ENCODE measurements at regions not wholly inside any gene's neighbourhood (a gene's known extent, or its start where the extent isn't known, plus 50 kb on each side); places are given as distances from the start of the nearest gene placed in this dataset.
"Not testable (repeated sequence)": the region's sequence is repeated elsewhere in the genome, so short reads cannot be mapped to it uniquely, and the experiment has no call there.

GRCh38 chr20:47870475-47870874 is 85.2 kb upstream of the SULF2 start:
- no peak for DNase-seq

GRCh38 chr20:47868744-47869143 is 83.5 kb upstream of the SULF2 start:
- DNase-seq, result no peak

GRCh38 chr20:47868236-47868635 is 83.0 kb upstream of the SULF2 start:
- DNase-seq, result no peak

DNA sequence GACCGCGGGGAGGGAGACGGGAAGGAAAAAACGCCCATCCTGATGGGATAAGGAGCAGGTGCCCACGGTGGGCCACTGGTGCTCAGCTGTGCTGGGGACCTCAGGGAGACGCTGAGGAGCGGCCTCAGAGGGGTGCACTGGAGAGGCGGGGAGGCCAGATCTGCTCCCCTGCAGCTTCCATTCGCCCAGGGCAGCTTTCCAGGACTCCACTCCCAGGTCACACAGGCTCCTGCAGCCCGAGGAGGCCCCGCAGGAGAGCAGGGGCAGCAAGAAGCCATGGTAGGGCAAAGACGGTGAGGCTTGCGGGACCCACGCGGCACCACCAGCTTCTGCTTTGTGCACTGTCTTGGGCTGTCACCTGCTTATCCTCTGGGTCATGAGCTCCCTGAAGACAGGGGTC is 82.5 kb upstream of the SULF2 start:
- DNase-seq, result no peak

DNA sequence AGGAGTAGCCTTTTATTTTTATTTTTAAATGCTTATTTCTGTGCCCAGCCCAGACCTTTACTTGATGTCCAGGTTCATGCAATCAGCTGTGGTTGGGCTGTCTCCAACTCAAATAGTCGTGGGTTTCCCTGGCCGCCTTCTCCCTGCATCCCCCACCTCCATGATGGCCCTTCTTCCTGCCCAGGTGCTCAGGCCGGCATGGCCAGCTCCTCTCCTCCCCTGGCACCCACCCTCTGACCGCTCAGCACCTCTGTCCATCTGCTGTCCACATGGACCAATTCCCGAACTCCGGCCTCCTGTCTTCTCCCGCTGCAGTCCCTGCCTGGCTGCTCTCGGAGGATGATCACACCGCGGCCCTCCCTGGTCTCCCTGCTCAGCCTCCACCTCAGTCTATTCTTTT is 81.2 kb upstream of the SULF2 start:
- DNase-seq, result no peak

DNA sequence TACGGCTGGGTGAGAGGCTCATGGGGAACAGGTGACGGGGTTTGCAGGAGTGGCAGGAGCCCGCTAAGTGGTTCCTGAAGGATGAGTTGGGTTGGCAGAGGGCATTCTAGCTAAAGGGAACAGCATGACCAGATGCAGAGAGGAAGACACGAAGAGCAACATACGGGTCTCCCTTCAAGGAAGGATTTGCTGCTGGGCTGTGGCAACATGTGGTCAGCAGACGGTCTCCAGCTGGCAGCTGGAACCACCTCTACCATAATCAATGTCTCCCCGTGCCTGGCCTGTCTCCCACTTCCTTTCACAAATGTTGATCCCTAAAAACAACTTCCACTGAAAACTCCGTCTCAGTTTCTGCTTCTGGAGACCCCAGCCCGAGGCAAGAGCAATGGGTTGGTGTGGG is 80.6 kb upstream of the SULF2 start:
- no peak for DNase-seq

GRCh38 chr20:47865451-47865850 is 80.2 kb upstream of the SULF2 start:
- DNase-seq, result no peak

DNA sequence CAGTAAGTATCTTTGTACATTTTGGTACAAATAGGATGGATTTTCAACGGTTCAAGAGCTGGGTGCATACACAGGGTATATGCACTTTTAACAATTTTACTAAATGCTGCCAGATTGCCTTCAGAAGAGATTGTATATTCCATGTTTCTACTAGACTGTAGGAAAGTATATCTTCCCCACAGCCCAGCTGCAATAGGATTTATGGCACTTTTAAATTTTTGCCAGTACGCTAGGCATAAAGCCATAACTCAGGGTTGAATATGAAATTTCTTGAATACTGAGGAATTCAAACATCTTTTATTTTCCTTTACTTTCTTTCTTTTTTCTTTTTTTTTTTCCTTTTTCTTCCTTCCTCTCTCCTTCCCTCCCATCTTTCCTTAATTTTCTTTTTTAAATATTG is 78.7 kb upstream of the SULF2 start:
- no peak for DNase-seq

DNA sequence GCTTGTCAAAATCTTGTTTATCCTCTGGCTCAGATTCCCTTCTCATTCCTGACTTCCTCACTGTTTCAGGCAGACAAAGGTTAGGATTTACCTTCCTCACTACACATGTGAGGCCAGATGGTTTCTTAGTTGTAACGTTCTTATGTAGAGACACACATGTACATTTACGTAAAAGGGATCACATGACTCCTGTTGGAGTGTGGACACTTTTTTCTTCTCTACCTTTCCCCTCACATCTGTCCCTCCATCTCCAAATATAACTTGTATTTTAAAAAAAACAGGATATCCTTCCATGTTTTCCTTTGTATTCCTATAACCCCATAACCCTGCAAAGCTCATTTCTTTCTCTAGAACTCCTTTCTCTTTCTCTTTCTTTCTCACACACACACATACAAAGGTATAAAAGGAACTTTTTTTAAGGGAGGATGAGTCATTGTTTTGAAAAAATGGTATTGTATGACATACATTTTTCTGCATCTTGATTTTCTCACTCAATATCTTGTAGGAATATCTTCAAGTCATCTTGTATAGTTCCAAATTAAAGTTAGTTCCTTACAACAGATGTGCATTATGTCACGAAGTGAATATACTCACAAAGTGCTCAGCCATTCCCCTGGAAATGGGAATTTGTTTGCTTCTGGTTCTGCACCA is 78.2 kb upstream of the SULF2 start:
- no peak for DNase-seq

- no peak for DNase-seq
Measured at GRCh38 chr20:47862574-47863240, 77.4 kb upstream of the SULF2 start.

DNA sequence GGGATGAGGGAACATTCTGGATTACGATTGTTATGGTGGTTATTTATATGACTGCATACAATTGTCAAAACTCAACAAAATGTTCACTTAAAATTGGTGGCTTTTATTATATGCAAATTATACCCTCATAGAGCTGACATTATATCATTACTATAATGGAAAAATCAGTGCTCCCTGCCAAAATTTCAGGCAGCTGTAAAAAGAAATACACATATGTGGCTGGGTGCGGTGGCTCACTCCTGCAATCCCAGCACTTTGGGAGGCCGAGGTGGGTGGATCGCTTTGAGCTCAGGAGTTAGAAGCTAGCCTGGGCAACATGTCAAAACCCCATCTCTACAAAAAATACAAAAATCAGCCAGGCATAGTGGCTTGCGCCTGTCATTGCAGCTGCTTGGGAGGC is 75.8 kb upstream of the SULF2 start:
- DNase-seq, result no peak

GRCh38 chr20:47860049-47860830 is 75.0 kb upstream of the SULF2 start:
- no peak for DNase-seq

DNA sequence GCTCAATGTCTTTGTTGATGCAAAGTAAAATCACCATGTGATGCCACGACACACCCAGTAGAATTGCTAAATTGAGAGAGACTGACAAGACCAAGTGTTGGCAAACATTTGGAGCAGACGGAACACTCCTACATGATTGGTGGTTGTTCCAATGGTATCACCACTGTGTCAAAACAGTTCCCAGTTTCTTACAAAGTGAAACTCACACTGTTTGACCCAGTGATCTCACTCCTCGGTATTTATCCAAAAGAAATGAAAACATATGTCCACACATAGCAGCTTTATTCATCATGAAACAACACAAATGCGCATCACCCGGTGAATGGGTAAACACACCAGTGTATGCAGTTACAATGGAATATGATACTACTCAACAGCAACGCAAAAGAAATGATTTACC is 74.0 kb upstream of the SULF2 start:
- no peak for DNase-seq

DNA sequence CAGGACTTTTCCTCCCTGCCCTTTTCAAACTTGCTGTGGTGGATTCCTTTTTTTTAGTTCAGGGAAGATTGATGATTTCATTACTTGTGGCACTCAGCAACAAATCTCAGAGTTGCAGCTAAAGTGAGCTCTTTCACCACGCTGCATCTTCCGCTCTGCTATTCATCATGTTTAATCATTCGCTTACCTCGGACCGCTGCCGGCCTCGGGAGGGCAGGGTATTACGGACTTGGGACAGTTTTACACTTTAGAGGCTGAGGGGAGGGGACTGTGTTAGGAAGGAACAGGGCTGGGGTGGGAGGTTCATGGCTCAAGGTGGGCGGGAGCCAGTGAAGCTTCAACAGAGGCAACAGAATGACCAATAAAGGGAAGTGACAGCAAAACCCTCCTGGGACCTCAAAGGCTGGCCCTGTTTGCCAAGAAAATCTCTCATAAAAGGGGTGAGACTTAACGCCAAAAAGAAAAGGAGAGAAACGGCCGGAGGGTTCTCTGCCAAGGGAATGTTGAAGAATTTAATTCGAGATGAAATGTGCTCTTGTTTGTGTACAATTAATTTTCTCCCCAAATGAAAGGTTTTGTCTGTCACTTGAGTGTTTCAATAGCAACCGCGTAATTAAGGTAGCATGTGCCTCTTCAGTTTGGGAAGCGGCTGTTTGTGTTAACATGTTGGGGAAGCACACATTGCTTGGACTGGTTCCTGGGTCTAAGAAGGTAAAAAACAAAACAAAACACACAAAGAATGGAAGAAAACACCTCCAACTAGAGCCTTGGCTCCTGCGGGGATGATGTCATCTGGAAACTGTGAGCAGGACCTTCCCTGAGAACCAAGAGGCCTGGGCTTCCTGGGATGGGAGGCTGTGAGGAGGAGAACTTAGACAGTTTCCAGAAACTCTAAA is 72.5 kb upstream of the SULF2 start:
- DNase-seq, result no peak

DNA sequence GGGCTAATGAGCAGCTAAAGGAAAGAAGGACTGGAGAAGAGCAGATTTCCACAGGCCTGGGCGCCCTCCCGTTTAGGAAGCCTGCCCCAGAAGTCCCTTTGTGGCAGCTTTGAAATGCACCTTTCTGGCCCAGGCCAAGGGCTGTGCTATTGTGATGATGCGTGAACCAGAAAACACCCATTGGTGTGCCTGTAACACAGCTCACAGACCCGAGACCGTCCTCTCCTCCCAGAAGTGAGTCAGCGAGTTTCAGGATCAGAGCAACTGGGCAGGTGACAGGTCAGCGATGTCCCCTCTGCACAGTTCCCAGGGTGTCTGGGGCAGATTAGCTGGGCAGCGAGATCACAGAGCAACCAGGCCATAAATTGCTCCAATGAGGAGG is 71.9 kb upstream of the SULF2 start:
- DNase-seq, result no peak

- DNase-seq, result no peak
Measured at GRCh38 chr20:47855799-47856198, 70.5 kb upstream of the SULF2 start.

DNA sequence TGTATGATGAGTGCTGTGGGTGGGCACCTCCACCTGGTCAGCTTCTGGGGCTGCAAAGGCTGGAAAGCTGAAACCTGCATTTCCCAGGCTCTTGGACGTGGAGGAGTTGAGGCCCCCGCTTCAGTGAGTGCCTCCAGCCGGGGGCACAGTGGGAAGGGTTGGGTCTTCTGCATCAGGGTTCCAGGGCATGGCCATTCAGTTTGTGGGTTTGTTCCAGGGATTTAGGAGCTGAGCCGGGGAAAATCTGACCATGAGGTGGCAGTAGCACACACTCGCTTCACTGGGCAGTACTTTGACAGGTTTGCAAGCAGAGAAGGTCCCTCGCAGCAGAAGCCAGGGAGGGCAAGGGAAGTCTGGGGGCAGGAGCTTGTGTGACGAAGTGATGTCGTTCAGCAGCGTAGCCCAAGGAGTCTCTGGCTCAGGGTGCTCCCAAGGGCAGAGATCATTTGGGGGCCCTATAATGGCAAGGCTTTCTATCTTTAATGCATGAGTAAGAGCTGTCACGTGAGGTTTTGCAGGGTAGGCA is 69.5 kb upstream of the SULF2 start:
- no peak for DNase-seq

DNA sequence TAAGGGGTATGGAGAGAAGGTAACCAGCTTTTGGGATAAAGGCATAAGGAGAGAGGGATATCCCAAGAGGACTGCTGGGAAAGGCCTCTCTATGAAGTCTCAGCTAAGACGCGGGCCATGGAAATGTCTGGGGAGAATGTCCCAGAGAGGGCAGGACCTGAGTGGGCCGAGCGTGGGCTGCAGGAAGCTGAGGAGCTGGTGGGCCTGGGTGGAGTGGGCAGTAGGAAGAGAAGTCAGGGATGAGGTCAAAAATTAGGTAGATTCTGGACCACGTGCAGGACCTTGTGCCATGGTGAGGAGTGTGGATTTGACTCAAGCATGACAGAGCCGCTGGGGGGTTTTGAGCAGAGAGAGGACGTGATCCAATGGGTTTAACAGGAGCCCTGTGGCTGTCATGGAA is 66.5 kb upstream of the SULF2 start:
- DNase-seq, result no peak

DNA sequence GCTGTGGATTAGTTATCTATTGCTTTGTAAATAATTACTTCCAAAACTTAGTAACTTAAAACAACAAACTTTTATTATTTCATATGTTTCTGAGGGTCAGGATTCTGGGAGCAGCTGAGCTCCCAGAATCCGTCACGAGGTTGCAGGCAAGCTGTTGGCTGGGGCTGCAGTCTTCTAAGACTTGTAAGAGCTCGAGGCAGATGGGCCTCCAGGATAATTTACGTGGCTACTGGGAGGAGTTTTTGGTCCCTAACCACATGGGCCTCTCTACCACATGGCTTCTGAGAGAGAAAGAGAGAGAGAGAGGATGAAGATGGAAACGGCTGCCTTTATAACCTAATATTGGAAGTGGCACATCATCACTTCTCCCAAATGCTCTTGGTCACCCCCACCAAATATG is 64.9 kb upstream of the SULF2 start:
- no peak for DNase-seq

DNA sequence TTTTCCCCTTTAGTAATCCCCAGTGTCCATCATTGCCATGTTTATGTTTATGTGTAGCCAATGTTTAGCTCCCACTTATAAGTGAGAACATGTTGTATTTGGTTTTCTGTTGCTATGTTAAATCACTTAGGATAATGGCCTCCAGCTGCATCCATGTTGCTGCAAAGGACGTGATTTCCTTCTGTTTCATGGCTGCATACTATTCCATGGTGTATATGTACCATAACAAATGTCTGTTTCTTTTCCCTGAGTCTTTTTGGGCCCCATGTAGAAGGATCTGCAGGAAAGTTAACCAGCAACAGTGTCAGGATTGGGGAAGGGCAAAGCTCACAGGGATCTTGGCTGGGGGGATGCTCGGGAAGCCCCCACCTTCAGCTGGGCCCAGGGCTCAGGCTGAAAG is 64.3 kb upstream of the SULF2 start:
- DNase-seq, result no peak

DNA sequence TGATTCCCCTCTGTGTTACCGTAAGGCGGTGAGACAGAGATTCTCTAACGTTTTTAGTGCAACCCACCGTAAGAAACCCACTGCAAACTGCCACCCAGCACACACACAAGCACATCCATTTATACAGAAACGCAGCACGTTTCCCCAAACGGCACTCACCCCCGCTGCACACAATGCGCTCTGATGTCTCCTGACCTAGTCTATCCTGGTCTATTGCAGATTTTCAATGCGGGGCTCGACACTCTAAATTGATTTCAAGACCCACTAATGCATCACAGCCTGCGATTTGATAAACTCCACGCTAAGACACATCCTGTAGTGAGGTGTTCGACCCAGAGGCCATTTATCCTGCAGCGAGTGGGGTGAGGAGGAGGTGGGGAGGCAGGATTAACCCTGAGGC is 63.7 kb upstream of the SULF2 start:
- no peak for DNase-seq

DNA sequence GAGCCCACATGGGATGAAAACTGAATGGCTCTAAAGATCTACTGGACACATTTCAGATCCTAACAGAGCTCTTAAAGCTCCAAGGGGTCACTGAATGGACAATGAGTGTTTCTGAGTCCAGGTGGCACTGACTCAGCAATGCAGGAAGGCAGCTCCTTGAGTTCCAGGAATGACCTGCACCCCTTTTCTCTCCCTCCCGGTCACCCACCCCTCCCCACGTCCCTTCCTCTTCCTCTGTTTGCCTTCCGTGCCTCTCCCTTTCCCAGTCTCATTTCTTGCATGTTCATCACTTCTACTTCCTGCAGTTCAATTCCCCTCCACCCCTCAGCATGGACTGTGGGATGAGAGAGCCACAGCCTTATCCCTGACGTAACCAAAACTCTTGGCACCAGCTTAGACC is 63.3 kb upstream of the SULF2 start:
- DNase-seq, result not testable (repeated sequence)
